Hepatocyte (in vitro differentiated cells): ENCODE measurements at regions not wholly inside any gene's neighbourhood (a gene's known extent, or its start where the extent isn't known, plus 50 kb on each side); places are given as distances from the start of the nearest gene placed in this dataset.
"Not testable (repeated sequence)": the region's sequence is repeated elsewhere in the genome, so short reads cannot be mapped to it uniquely, and the experiment has no call there.

Source experiments
- DNase-seq: peaks from one replicate; pipeline ENCODE4 v3.0.0-alpha.2; 2016; ENCODE audit warnings: low spot score
- H2AFZ ChIP-seq: fragments of 200-600 bp; sonication (generic); 2 replicates; pipeline ENCODE4 v1.6.0; 2016; ENCODE audit warnings: antibody characterized with exemption, mild to moderate bottlenecking
- H3K27ac ChIP-seq: fragments of 200-600 bp; sonication (generic); 2 replicates; pipeline ENCODE4 v1.5.1; 2016; ENCODE audit warnings: mild to moderate bottlenecking
- H3K27me3 ChIP-seq: fragments of 200-600 bp; sonication (generic); 2 replicates; pipeline ENCODE4 v1.6.1; 2016
- H3K36me3 ChIP-seq: fragments of 200-600 bp; sonication (generic); replicated peaks from 2 replicates; pipeline ENCODE4 v1.5.1; 2016; ENCODE audit warnings: low read depth; ENCODE audit not compliant: insufficient read depth
- H3K4me1 ChIP-seq: fragments of 200-600 bp; sonication (generic); 2 replicates; pipeline ENCODE4 v1.5.1; 2016; ENCODE audit warnings: mild to moderate bottlenecking, moderate library complexity; ENCODE audit not compliant: insufficient read depth
- H3K4me2 ChIP-seq: fragments of 200-600 bp; sonication (generic); 2 replicates; pipeline ENCODE4 v1.6.0; 2016
- H3K4me3 ChIP-seq: fragments of 200-600 bp; sonication (generic); 2 replicates; pipeline ENCODE4 v1.5.1; 2016; ENCODE audit warnings: mild to moderate bottlenecking
- H3K79me2 ChIP-seq: fragments of 200-600 bp; sonication (generic); 2 replicates; pipeline ENCODE4 v1.6.0; 2017; ENCODE audit warnings: mild to moderate bottlenecking
- H3K9me2 ChIP-seq: fragments of 200-600 bp; sonication (generic); replicated peaks from 2 replicates; pipeline ENCODE4 v1.6.0; 2017; ENCODE audit warnings: mild to moderate bottlenecking; ENCODE audit not compliant: insufficient read depth
- H3K9me3 ChIP-seq: fragments of 200-600 bp; sonication (generic); 2 replicates; pipeline ENCODE4 v1.5.1; 2016; ENCODE audit warnings: low read depth, mild to moderate bottlenecking
- H4K20me1 ChIP-seq: fragments of 200-600 bp; sonication (generic); 2 replicates; pipeline ENCODE4 v1.6.0; 2016; ENCODE audit warnings: mild to moderate bottlenecking; ENCODE audit not compliant: insufficient read depth, poor library complexity, severe bottlenecking
- EZH2 ChIP-seq: fragments of 200-600 bp; sonication (generic); IDR thresholded peaks from 2 replicates; pipeline ENCODE4 v1.6.1; 2016; ENCODE audit warnings: antibody characterized with exemption, mild to moderate bottlenecking, borderline replicate concordance
- EZH2phosphoT487 ChIP-seq: fragments of 200-600 bp; sonication (generic); IDR thresholded peaks from one replicate; pipeline ENCODE4 v1.6.1; 2018; ENCODE audit warnings: antibody characterized with exemption, mild to moderate bottlenecking, low read depth, moderate library complexity; ENCODE audit not compliant: unreplicated experiment, severe bottlenecking
- WGBS: methylation state at CpG from one replicate; pipeline ENCODE4 v1.1.6; 2016; ENCODE audit warnings: low lambda C conversion rate; ENCODE audit errors: missing lambda C conversion rate; 5-methylcytosine and 5-hydroxymethylcytosine counted together
- TF ChIP-seq, protein P1 (sequence below): fragments of 200-600 bp; sonication (generic); IDR thresholded peaks from 2 replicates; pipeline ENCODE4 v1.5.1; 2016; ENCODE audit warnings: antibody characterized with exemption, mild to moderate bottlenecking; ENCODE audit not compliant: poor library complexity

DNA sequence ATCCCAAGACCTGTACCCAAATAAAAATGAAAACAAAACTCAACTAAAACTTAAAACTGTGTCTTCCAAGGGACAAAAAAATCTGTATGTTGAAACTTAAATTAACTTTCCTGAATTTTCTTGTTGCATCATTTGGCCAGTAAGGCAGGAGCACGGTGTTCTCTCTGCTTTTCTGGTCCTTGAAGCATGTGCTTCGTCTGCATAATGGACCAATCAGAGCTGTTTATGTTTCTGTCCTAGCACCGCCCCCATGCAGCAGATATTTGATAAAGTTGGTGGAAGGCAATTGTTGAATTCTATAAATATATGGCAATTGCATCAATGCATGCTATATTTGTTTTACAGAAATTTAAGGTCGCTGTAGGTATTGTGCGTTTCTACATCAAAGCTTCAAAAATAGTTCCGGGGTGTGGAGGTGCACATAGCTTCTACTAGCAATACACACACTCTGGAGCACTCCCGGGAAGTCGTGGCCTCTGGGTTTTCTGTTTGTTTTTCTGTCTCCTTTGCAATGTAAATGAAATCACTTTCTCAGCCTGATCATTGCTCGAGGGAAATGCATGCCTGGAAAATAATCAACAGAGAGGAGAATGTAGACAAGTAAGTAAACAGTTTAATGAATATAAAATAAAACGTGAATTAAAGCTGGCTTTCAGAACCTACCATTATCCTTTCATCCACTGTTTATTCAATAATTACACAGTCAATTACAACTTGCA, 206.3 kb downstream of the BCAS1 start:
- H3K79me2 ChIP-seq, H4K20me1 ChIP-seq, H3K36me3 ChIP-seq, H3K9me2 ChIP-seq, H3K9me3 ChIP-seq, H3K27me3 ChIP-seq, DNase-seq, H3K4me3 ChIP-seq: not testable (repeated sequence)
- Histone ChIP-seq H2AFZ (peak overlapping the region; percentile 2), H3K4me2 (peak overlapping the region; percentile 68), H3K4me1 (peaks cover 50% of the 10 kb centered on the region), H3K27ac (peak overlapping the region; percentile 94)
- 20% methylated on average over 10 of the region's 10 CpGs for WGBS

DNA sequence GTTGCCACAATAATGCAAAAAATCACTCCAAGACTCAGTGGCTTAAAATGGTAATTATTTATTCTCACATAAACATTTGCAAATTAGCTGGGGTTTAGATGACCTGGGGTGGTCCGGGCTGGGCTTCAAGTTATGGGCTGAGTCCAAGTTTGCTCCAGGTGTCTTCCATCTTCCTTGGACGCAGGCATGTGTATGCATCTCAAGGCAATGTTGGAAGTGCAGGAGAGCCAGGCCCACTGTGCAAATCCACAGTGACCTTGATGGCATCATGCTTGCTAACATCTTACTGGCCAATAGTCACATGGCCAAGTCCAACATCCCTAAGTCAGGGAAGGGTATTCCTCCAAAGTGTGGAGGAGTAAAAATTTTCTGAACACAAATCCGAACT, 206.9 kb downstream of the BCAS1 start:
- peak overlapping the region; percentile 94 for H3K27ac ChIP-seq
- not testable (repeated sequence) for DNase-seq, H3K9me2 ChIP-seq, H3K27me3 ChIP-seq, H3K79me2 ChIP-seq, H3K9me3 ChIP-seq, H3K36me3 ChIP-seq, H2AFZ ChIP-seq, H3K4me3 ChIP-seq, H4K20me1 ChIP-seq, H3K4me2 ChIP-seq
- H3K4me1 ChIP-seq = peaks cover 50% of the 10 kb centered on the region
- 75% methylated on average over 3 of the region's 3 CpGs for WGBS

DNA sequence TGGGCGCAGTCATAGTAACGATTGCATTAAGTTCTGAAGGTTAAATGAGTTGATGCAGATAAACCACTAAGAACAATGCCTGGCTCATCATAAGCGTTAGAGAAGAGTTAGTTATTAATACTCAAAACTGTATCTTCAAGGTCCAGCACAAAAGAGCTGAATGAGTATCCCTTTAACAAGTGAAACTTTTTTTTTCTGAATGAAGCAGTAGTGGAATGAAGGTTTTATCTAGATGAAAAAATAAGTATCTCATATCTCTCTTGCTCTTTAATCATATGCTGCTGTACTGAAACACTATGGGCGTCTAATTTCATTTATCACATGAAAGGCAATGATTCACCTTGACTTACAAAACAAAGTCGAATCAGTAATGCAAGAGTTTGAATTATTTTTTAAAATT, 207.4 kb downstream of the BCAS1 start:
- not testable (repeated sequence) for H3K4me3 ChIP-seq, H3K27ac ChIP-seq, H4K20me1 ChIP-seq, H3K9me2 ChIP-seq, H2AFZ ChIP-seq, H3K36me3 ChIP-seq, H3K4me2 ChIP-seq, H3K27me3 ChIP-seq, DNase-seq, H3K79me2 ChIP-seq, H3K9me3 ChIP-seq
- 86% methylated on average over 5 of the region's 5 CpGs for WGBS
- H3K4me1 ChIP-seq = peaks cover 49% of the 10 kb centered on the region

DNA sequence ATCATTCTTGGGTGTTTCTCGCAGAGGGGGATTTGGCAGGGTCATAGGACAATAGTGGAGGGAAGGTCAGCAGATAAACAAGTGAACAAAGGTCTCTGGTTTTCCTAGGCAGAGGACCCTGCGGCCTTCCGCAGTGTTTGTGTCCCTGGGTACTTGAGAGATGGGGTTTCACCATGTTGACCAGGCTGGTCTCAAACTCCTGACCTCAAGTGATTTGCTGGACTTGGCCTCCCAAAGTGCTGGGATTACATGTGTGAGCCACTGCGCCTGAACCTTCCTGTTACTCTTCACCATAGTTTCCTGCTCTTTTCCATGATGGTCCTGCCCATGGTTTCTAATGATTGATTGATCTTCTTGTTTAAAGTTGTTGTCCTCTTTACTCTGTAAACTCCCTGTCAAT, 207.9 kb downstream of the BCAS1 start:
- not testable (repeated sequence) for H3K4me3 ChIP-seq, H4K20me1 ChIP-seq, H3K4me2 ChIP-seq, H3K27ac ChIP-seq, H3K9me3 ChIP-seq, H3K36me3 ChIP-seq, H3K79me2 ChIP-seq, H3K27me3 ChIP-seq, DNase-seq, H2AFZ ChIP-seq, H3K9me2 ChIP-seq
- H3K4me1 ChIP-seq = peaks cover 48% of the 10 kb centered on the region
- 83% methylated on average over 4 of the region's 4 CpGs for WGBS

DNA sequence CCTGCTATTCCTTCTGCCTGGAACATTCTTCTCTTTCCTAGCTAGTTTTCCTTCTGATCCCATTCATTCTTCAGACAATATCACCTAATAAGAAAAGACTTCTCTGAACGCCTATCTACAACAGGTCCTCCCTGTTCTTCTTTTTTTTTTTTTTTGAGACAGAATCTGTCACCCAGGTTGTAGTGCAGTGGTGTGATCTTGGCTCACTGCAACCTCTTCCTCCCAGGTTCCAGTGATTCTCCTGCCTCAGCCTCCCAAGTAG, 208.3 kb downstream of the BCAS1 start:
- H2AFZ ChIP-seq, H3K4me3 ChIP-seq, H3K9me2 ChIP-seq, H3K36me3 ChIP-seq, H3K4me2 ChIP-seq, H3K27ac ChIP-seq, DNase-seq, H3K9me3 ChIP-seq, H3K79me2 ChIP-seq, H4K20me1 ChIP-seq, H3K27me3 ChIP-seq: not testable (repeated sequence)
- H3K4me1 ChIP-seq = peaks cover 44% of the 10 kb centered on the region
- WGBS = 100% methylated on average over 1 of the region's 1 CpG

DNA sequence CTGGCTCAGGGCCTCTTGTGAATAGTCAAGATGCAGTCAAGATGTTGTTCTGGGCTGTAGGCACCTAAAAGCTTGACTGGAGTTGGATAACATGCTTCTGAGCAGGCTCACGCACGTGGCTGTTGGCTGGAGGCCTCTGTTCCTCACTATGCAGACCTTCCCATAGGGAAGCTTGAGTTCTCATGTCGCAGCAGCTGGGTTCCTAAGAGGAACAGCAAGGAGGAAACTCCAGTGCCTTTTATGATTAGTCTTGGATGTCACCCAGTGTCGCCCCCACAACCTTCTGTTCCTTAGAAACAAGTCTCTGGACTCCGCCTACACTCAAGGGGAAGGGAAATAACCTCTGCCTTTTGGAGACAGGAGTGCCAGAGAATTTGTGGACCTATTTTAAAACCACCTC, 210.7 kb downstream of the BCAS1 start:
- H4K20me1 ChIP-seq = no peaks in the 10 kb centered on the region
- H3K27me3 ChIP-seq = no peaks in the 10 kb centered on the region
- no peaks in the 10 kb centered on the region for H3K9me2 ChIP-seq
- H3K9me3 ChIP-seq = no peaks in the 10 kb centered on the region
- no peaks in the 10 kb centered on the region for H3K36me3 ChIP-seq
- DNase-seq = no peak
- no peaks in the 10 kb centered on the region for H3K79me2 ChIP-seq
- H3K4me2 ChIP-seq = no peak overlapping the region
- TF ChIP-seq, protein P1, sequence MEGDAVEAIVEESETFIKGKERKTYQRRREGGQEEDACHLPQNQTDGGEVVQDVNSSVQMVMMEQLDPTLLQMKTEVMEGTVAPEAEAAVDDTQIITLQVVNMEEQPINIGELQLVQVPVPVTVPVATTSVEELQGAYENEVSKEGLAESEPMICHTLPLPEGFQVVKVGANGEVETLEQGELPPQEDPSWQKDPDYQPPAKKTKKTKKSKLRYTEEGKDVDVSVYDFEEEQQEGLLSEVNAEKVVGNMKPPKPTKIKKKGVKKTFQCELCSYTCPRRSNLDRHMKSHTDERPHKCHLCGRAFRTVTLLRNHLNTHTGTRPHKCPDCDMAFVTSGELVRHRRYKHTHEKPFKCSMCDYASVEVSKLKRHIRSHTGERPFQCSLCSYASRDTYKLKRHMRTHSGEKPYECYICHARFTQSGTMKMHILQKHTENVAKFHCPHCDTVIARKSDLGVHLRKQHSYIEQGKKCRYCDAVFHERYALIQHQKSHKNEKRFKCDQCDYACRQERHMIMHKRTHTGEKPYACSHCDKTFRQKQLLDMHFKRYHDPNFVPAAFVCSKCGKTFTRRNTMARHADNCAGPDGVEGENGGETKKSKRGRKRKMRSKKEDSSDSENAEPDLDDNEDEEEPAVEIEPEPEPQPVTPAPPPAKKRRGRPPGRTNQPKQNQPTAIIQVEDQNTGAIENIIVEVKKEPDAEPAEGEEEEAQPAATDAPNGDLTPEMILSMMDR = no peak
- TF ChIP-seq EZH2 = no peak
- no peak for TF ChIP-seq EZH2phosphoT487
- no peak overlapping the region for H2AFZ ChIP-seq
- WGBS = 87% methylated on average over 5 of the region's 5 CpGs
- peaks cover 23% of the 10 kb centered on the region for H3K4me1 ChIP-seq
- no peak overlapping the region for H3K27ac ChIP-seq
- H3K4me3 ChIP-seq = no peak overlapping the region

DNA sequence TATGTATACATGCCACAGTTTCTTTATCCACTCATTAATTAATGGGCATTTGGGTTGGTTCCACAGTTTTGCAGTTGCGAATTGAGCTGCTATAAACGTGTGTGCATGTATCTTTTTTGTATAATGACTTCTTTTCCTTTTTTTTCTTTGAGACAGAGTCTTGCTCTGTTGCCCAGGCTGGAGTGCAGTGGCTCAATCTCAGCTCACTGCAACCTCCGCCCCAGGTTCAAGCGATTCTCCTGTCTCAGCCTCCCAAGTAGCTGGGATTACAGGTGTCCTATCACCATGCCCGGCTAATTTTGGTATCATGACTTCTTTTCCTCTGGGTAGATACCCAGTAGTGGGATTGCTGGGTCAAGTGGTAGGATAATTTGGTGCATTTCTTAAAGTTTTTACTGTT, 211.4 kb downstream of the BCAS1 start:
- not testable (repeated sequence) for H3K27me3 ChIP-seq, H4K20me1 ChIP-seq, H3K9me2 ChIP-seq, H3K4me3 ChIP-seq, H3K79me2 ChIP-seq, H3K27ac ChIP-seq, H3K9me3 ChIP-seq, H3K36me3 ChIP-seq, H3K4me2 ChIP-seq, H2AFZ ChIP-seq, DNase-seq
- 98% methylated on average over 5 of the region's 5 CpGs for WGBS
- H3K4me1 ChIP-seq = peaks cover 16% of the 10 kb centered on the region

DNA sequence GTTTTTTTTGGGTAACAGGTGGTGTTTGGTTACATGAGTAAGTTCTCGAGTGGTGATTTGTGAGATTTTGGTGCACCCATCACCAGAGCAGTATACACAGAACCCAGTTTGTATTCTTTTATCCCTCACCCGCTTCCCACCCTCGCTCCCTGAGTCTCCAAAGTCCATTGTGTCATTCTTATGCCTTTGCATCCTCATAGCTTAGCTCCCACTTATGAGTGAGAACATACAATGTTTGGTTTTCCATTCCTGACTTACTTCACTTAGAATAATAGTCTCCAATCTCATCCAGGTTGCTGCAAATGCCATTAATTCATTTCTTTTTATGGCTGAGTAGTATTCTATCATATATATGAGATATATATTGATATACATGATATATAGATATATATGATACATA, 211.9 kb downstream of the BCAS1 start:
- not testable (repeated sequence) for H4K20me1 ChIP-seq, H3K27me3 ChIP-seq, H3K4me3 ChIP-seq, DNase-seq, H3K27ac ChIP-seq, H3K9me3 ChIP-seq, H3K4me2 ChIP-seq, H3K36me3 ChIP-seq, H2AFZ ChIP-seq, H3K79me2 ChIP-seq, H3K9me2 ChIP-seq
- 95% methylated on average over 3 of the region's 3 CpGs for WGBS
- H3K4me1 ChIP-seq = peaks cover 11% of the 10 kb centered on the region
